Stimulated activated naive CD8-positive, alpha-beta T cell treated with anti-CD3 and anti-CD28 coated beads, Interleukin-15, Interleukin-2, amounts not matched to agents 100 ng/mL and 50 ng/mL, for 24 hours (primary cell): ENCODE measurements at regions not wholly inside any gene's neighbourhood (a gene's known extent, or its start where the extent isn't known, plus 50 kb on each side); places are given as distances from the start of the nearest gene placed in this dataset.
"Not testable (repeated sequence)": the region's sequence is repeated elsewhere in the genome, so short reads cannot be mapped to it uniquely, and the experiment has no call there.

Experiments used
- H3K27ac Mint-ChIP-seq: one replicate; pipeline ENCODE4 v1.8.0; 2021; ENCODE audit warnings: mild to moderate bottlenecking, mixed read lengths
- H3K27me3 Mint-ChIP-seq: one replicate; pipeline ENCODE4 v1.8.0; 2021; ENCODE audit warnings: mixed read lengths
- H3K36me3 Mint-ChIP-seq: one replicate; pipeline ENCODE4 v1.8.0; 2021; ENCODE audit warnings: low read depth, mixed read lengths
- H3K4me1 Mint-ChIP-seq: one replicate; pipeline ENCODE4 v1.8.0; 2021; ENCODE audit warnings: low read depth, mixed read lengths
- H3K4me3 Mint-ChIP-seq: one replicate; pipeline ENCODE4 v1.8.0; 2021; ENCODE audit warnings: mild to moderate bottlenecking, mixed read lengths
- H3K9me3 Mint-ChIP-seq: one replicate; pipeline ENCODE4 v1.8.0; 2021; ENCODE audit warnings: mixed read lengths

DNA sequence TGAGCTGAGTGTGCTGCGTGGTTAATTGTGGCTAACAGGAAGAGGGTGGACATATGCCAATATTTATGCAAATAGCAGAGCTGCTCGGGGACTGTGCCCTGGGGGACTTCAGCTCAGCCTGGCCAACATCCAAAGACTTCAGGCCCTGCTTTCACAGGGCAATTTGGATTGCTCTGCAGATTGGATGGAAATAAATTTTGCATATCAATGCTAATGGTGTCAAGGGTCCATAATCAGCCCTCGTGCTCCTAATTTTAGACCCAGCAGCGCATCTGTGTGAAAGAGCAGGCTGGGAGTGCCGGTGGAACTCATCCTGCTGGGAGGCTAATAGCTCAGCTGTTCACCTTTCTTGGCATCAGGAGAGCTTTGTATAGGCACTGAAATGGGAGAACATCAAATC is 270.1 kb downstream of the TCERG1L start:
- H3K27ac Mint-ChIP-seq: no peak overlapping the region
- no peaks in the 10 kb centered on the region for H3K9me3 Mint-ChIP-seq
- no peaks in the 10 kb centered on the region for H3K36me3 Mint-ChIP-seq
- no peak overlapping the region for H3K4me3 Mint-ChIP-seq
- no peaks in the 10 kb centered on the region for H3K27me3 Mint-ChIP-seq
- no peaks in the 10 kb centered on the region for H3K4me1 Mint-ChIP-seq

- H3K4me1 Mint-ChIP-seq, H3K9me3 Mint-ChIP-seq, H3K4me3 Mint-ChIP-seq, H3K36me3 Mint-ChIP-seq, H3K27ac Mint-ChIP-seq, H3K27me3 Mint-ChIP-seq: not testable (repeated sequence)
Observed at GRCh38 chr10:131042015-131042414, 269.5 kb downstream of the TCERG1L start.
